T-helper 1 cell treated with Interleukin-12 subunit alpha and Interleukin-12 subunit beta and Interleukin-4 antibody, amounts not matched to agents 30 μg/mL and 1 μg/mL, for 36 hours (primary cell): ENCODE measurements at regions not wholly inside any gene's neighbourhood (a gene's known extent, or its start where the extent isn't known, plus 50 kb on each side); places are given as distances from the start of the nearest gene placed in this dataset.
"Not testable (repeated sequence)": the region's sequence is repeated elsewhere in the genome, so short reads cannot be mapped to it uniquely, and the experiment has no call there.

Experiments
- H3K27ac Mint-ChIP-seq: one replicate; pipeline ENCODE4 v1.8.0; 2021; ENCODE audit warnings: mild to moderate bottlenecking, mixed read lengths
- H3K27me3 Mint-ChIP-seq: one replicate; pipeline ENCODE4 v1.8.0; 2021; ENCODE audit warnings: low read depth, mixed read lengths
- H3K36me3 Mint-ChIP-seq: one replicate; pipeline ENCODE4 v1.8.0; 2021; ENCODE audit warnings: low read depth, mixed read lengths
- H3K4me1 Mint-ChIP-seq: one replicate; pipeline ENCODE4 v1.8.0; 2021; ENCODE audit warnings: low read depth, mixed read lengths
- H3K4me3 Mint-ChIP-seq: one replicate; pipeline ENCODE4 v1.8.0; 2021; ENCODE audit warnings: mild to moderate bottlenecking, moderate library complexity, mixed read lengths
- H3K9me3 Mint-ChIP-seq: one replicate; pipeline ENCODE4 v1.8.0; 2021; ENCODE audit warnings: mixed read lengths

DNA sequence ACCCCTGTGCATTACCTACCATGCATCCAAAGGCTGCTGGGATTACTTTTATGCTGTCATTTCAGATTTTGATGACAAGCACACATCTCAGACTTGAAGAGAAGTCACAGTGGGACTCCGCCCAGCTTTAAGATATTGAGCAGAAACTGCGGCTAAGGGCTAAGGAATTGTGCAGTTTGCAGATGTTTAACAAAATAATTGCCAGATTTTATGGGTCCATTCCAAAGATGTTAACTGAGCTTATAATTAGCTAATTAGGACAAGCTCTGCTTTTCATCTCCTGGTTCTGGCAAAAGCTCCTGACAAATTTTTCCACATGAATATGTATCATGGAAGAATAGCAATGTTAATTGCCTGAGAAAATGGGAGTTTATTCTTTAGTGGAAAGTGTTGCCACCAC lies 344.4 kb upstream of the ATXN7L3B start:
- Mint-ChIP-seq H3K9me3 (no peaks in the 10 kb centered on the region), H3K27me3 (no peaks in the 10 kb centered on the region), H3K4me1 (no peaks in the 10 kb centered on the region), H3K27ac (no peak overlapping the region), H3K4me3 (no peak overlapping the region), H3K36me3 (no peaks in the 10 kb centered on the region)

DNA sequence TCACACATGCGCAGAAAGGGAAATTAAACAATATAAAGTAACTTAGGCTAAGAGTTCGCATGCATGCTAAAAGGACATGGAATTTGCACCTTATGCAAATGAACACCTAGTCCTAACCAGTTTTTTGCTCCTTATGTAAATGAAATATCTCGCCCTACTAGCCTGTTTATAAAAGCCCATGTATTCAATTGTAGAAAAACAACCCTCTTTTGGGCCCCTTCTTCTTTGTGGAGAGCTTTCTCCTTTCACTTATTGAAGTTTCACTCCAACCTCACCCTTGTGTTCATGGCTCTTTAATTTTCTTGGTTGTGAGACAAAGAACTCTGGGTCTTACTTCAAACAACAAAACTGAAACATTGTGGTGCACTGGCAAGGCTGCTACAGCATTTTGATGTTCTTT lies 333.4 kb upstream of the ATXN7L3B start:
- H3K9me3 Mint-ChIP-seq = no peaks in the 10 kb centered on the region
- no peaks in the 10 kb centered on the region for H3K27me3 Mint-ChIP-seq
- H3K4me1 Mint-ChIP-seq = no peaks in the 10 kb centered on the region
- no peak overlapping the region for H3K4me3 Mint-ChIP-seq
- H3K27ac Mint-ChIP-seq = no peak overlapping the region
- no peaks in the 10 kb centered on the region for H3K36me3 Mint-ChIP-seq

- no peak overlapping the region for H3K4me3 Mint-ChIP-seq
- no peak overlapping the region for H3K27ac Mint-ChIP-seq
- H3K9me3 Mint-ChIP-seq = no peaks in the 10 kb centered on the region
- H3K27me3 Mint-ChIP-seq = no peaks in the 10 kb centered on the region
- H3K4me1 Mint-ChIP-seq = no peaks in the 10 kb centered on the region
- no peaks in the 10 kb centered on the region for H3K36me3 Mint-ChIP-seq
These were observed 309.6 kb upstream of the ATXN7L3B start for GRCh38 chr12:74227846-74228545.

- H3K27ac Mint-ChIP-seq = no peak overlapping the region
- no peak overlapping the region for H3K4me3 Mint-ChIP-seq
- H3K9me3 Mint-ChIP-seq = no peaks in the 10 kb centered on the region
- H3K27me3 Mint-ChIP-seq = no peaks in the 10 kb centered on the region
- no peaks in the 10 kb centered on the region for H3K36me3 Mint-ChIP-seq
- H3K4me1 Mint-ChIP-seq = no peaks in the 10 kb centered on the region
These were observed 308.0 kb upstream of the ATXN7L3B start for GRCh38 chr12:74229671-74230070.

DNA sequence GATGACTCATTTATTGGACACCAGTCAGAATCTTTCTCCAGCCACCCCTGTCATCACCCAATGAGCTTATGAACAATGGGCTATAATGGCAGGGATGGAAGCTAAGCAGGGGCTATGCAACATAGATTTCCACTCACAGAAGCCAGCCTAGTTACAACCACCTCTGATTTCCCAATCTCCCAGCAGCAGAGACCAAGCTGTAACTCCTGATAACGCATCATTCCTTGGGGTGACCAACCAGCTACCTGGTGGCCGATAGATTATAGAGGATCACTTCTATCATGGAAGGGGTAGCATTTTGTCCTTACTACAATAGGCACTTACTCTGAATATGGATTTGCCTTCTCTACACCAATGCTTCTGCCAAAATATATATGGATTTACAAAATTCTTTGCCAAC lies 302.3 kb upstream of the ATXN7L3B start:
- peaks cover 7% of the 10 kb centered on the region for H3K9me3 Mint-ChIP-seq
- H3K4me1 Mint-ChIP-seq = no peaks in the 10 kb centered on the region
- H3K27ac Mint-ChIP-seq = no peak overlapping the region
- H3K4me3 Mint-ChIP-seq = no peak overlapping the region
- H3K36me3 Mint-ChIP-seq = no peaks in the 10 kb centered on the region
- H3K27me3 Mint-ChIP-seq = no peaks in the 10 kb centered on the region

GRCh38 chr12:74241341-74241740 lies 296.3 kb upstream of the ATXN7L3B start:
- Mint-ChIP-seq H3K4me1 (no peaks in the 10 kb centered on the region), H3K36me3 (no peaks in the 10 kb centered on the region), H3K27ac (no peak overlapping the region), H3K4me3 (no peak overlapping the region), H3K9me3 (peaks cover 7% of the 10 kb centered on the region), H3K27me3 (no peaks in the 10 kb centered on the region)

DNA sequence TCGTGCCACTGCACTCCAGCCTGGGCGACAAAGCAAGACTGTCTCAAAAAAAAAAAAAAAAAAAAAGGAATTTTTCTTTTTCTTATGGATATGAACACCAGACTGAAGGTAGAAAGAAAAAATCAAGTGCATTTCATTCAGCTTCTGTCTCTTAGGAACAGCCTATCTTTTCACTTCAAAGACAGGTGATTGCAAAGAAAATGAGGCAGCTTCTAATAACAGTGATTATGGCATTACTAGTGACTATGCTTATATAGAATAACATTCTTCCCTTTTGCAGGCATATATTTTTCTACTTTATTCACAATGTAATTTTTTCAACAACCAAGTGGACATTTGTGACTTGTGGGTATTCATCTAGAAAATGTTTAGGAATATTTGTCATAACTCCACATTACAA lies 295.5 kb upstream of the ATXN7L3B start:
- H3K27me3 Mint-ChIP-seq = no peaks in the 10 kb centered on the region
- peaks cover 7% of the 10 kb centered on the region for H3K9me3 Mint-ChIP-seq
- H3K4me1 Mint-ChIP-seq = no peaks in the 10 kb centered on the region
- H3K36me3 Mint-ChIP-seq = no peaks in the 10 kb centered on the region
- H3K4me3 Mint-ChIP-seq = no peak overlapping the region
- H3K27ac Mint-ChIP-seq = no peak overlapping the region

DNA sequence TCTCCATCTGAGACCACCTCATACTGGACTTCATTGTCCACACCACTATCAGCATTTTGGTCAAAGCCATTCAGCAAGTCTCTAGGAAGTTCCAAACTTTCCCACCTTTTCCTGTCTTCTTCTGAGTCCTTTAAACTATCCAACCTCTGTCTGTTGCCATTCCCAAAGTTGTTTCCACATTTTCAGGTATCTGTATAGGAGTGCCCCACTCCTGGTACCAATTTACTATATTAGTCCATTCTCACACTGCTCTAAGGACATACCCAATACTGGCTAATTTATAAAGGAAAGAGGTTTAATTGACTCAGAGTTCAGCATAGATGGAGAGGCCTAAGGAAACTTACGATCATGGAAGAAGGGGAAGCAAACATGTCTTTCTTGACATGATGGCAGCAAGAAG lies 292.2 kb upstream of the ATXN7L3B start:
- H3K27me3 Mint-ChIP-seq = no peaks in the 10 kb centered on the region
- no peaks in the 10 kb centered on the region for H3K36me3 Mint-ChIP-seq
- no peak overlapping the region for H3K27ac Mint-ChIP-seq
- H3K9me3 Mint-ChIP-seq = no peaks in the 10 kb centered on the region
- H3K4me3 Mint-ChIP-seq = no peak overlapping the region
- H3K4me1 Mint-ChIP-seq = no peaks in the 10 kb centered on the region

DNA sequence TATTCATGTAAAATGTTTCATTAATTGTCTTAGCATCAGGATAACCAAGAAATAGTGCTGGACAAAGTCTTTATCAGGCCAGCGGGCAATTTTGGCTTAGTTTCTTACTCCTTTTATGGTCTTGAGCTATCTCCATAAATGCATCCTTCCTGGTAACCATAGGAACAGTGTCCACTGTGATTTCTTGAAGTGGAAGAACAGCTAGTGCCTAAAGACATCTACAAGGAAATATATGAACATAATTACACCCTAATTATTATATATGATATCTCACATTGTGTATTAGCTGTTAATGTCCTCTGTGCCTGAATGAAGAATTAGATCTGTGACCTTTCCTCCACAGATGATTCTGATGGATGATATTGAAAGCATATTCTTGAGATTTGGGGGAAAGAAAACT lies 286.7 kb upstream of the ATXN7L3B start:
- Mint-ChIP-seq H3K27me3 (no peaks in the 10 kb centered on the region), H3K4me3 (no peak overlapping the region), H3K36me3 (no peaks in the 10 kb centered on the region), H3K4me1 (no peaks in the 10 kb centered on the region), H3K27ac (no peak overlapping the region), H3K9me3 (no peaks in the 10 kb centered on the region)

GRCh38 chr12:74253826-74254225 lies 283.8 kb upstream of the ATXN7L3B start:
- not testable (repeated sequence) for H3K4me3 Mint-ChIP-seq, H3K4me1 Mint-ChIP-seq, H3K27me3 Mint-ChIP-seq, H3K36me3 Mint-ChIP-seq, H3K9me3 Mint-ChIP-seq, H3K27ac Mint-ChIP-seq

GRCh38 chr12:74254784-74255183 lies 282.9 kb upstream of the ATXN7L3B start:
- H3K36me3 Mint-ChIP-seq = no peaks in the 10 kb centered on the region
- H3K9me3 Mint-ChIP-seq = no peaks in the 10 kb centered on the region
- no peaks in the 10 kb centered on the region for H3K27me3 Mint-ChIP-seq
- H3K4me3 Mint-ChIP-seq = no peak overlapping the region
- H3K4me1 Mint-ChIP-seq = no peaks in the 10 kb centered on the region
- no peak overlapping the region for H3K27ac Mint-ChIP-seq

DNA sequence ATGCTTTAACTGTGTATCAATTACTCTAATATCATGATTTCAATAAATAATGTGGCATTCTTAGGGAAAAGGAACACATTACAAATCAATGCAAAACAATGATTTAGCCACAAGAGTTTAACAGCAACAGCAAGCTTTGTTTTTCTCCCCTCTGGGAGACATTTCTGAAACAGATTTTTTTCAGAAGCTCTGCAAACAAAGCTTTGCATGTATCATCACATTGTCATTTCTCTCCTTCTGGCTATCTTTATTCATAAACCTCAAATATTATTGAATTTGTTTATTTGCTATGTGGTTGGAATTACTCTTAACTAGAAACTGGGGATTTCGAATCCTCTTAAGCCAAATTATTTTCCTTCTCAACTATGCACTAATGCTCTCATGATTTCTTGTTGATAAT lies 278.4 kb upstream of the ATXN7L3B start:
- no peak overlapping the region for H3K27ac Mint-ChIP-seq
- H3K4me1 Mint-ChIP-seq = no peaks in the 10 kb centered on the region
- no peaks in the 10 kb centered on the region for H3K9me3 Mint-ChIP-seq
- H3K4me3 Mint-ChIP-seq = no peak overlapping the region
- H3K27me3 Mint-ChIP-seq = no peaks in the 10 kb centered on the region
- H3K36me3 Mint-ChIP-seq = no peaks in the 10 kb centered on the region

DNA sequence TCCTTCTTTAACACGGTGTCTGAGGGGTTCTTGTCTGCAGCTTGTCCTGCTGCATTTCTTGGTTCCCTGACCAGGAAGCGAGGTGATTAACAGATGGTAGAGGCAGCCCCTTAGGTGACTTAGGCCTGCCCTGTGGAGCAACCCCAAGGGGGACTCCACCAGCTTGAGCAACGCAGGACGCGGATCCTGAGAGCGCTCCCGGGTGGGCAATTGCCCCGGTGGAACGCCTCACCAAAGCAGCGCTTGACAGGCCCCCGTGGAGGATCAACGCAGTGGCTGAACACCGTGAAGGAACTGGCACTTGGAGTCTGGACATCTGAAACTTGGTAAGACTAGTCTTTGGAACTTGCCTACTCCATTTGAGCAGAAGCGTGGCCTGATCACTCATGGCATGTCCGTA lies 272.9 kb upstream of the ATXN7L3B start:
- Mint-ChIP-seq H3K27ac (no peak overlapping the region), H3K9me3 (no peaks in the 10 kb centered on the region), H3K4me1 (no peaks in the 10 kb centered on the region), H3K27me3 (no peaks in the 10 kb centered on the region), H3K4me3 (no peak overlapping the region), H3K36me3 (no peaks in the 10 kb centered on the region)

GRCh38 chr12:74269355-74269754 lies 268.3 kb upstream of the ATXN7L3B start:
- H3K9me3 Mint-ChIP-seq, H3K4me3 Mint-ChIP-seq, H3K36me3 Mint-ChIP-seq, H3K27ac Mint-ChIP-seq, H3K4me1 Mint-ChIP-seq, H3K27me3 Mint-ChIP-seq: not testable (repeated sequence)

DNA sequence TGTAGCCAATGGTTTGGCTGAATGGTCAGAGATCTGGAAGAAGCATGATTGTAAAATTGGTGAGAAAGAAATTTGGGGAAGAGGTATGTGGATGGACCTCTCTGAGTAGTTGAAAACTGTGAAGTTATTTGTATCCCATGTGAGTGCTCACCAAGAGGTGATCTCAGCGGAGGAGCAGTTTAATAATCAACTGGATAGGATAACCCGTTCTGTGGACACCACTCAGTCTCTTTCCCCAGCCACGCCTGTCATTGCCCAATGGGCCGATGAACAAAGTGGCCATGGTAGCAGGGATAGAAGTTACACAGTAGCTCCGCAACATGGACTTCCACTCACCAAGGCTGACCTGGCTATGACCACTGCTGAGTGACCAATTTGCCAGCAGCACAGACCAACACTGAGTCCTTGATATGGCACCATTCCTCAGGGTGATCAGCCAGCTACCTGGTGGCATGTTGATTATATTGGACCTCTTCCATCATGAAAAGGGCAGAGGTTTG lies 257.4 kb upstream of the ATXN7L3B start:
- Mint-ChIP-seq H3K36me3 (no peaks in the 10 kb centered on the region), H3K27ac (no peak overlapping the region), H3K4me1 (no peaks in the 10 kb centered on the region), H3K4me3 (no peak overlapping the region), H3K27me3 (no peaks in the 10 kb centered on the region), H3K9me3 (peaks cover 9% of the 10 kb centered on the region)
